Gastroesophageal sphincter (tissue), 4 donors: ENCODE measurements at regions not wholly inside any gene's neighbourhood (a gene's known extent, or its start where the extent isn't known, plus 50 kb on each side); places are given as distances from the start of the nearest gene placed in this dataset.

Experiments
- ATAC-seq: fragments of 150-250 bp; one replicate; pipeline ENCODE4 v1.9.1; 2016; ENCODE audit warnings: mild to moderate bottlenecking, moderate library complexity
- H3K27ac ChIP-seq, 4 donors: fragments of 200-600 bp; sonication (generic) in 3 of 4; 1 replicate in 3 of 4; 2 replicates in 1 of 4; pipeline ENCODE4 v1.5.1; 2016 to 2019
- H3K27me3 ChIP-seq: fragments of 200-600 bp; sonication (generic); one replicate; pipeline ENCODE4 v1.5.1; 2019
- H3K36me3 ChIP-seq, 2 donors: fragments of 200-600 bp; sonication (generic); one replicate each; pipeline ENCODE4 v1.5.1; 2019; ENCODE audit warnings: control low read depth in 1 of 2
- H3K4me1 ChIP-seq, 3 donors: fragments of 200-600 bp; sonication (generic); 1 replicate in 2 of 3; 2 replicates in 1 of 3; pipeline ENCODE4 v1.5.1; 2016 to 2019; ENCODE audit warnings: control low read depth in 2 of 3
- H3K4me3 ChIP-seq, 2 donors: fragments of 200-600 bp; sonication (generic); one replicate each; pipeline ENCODE4 v1.5.1; 2019; ENCODE audit warnings: mild to moderate bottlenecking in 1 of 2, moderate library complexity in 1 of 2
- H3K9me3 ChIP-seq, 3 donors: fragments of 200-600 bp; sonication (generic); one replicate each; pipeline ENCODE4 v1.5.1; 2017 to 2019; ENCODE audit warnings: control low read depth in 2 of 3
- EP300 ChIP-seq: sonication (generic); formaldehyde crosslinking; IDR thresholded peaks from one replicate; pipeline ENCODE4 v1.6.1; 2017; ENCODE audit warnings: antibody characterized with exemption, mild to moderate bottlenecking
- POLR2A ChIP-seq, 2 donors: fragments of 450-650 bp; IDR thresholded peaks; one replicate each; pipeline ENCODE4 v1.6.1; 2017; ENCODE audit warnings: antibody characterized with exemption in 2 of 2, mild to moderate bottlenecking in 2 of 2, moderate library complexity in 1 of 2
- POLR2AphosphoS5 ChIP-seq: sonication (generic); formaldehyde crosslinking; IDR thresholded peaks from one replicate; pipeline ENCODE4 v1.6.1; 2017; ENCODE audit warnings: antibody characterized with exemption
- WGBS, 2 donors: methylation state at CpG; one replicate each; pipeline ENCODE4 v1.1.5; 2018; ENCODE audit warnings: low coverage in 1 of 2; 5-methylcytosine and 5-hydroxymethylcytosine counted together
- TF ChIP-seq, protein P1 (sequence below), 4 experiments: fragments of 200-600 bp in 2 of 4; fragments of 450-650 bp in 2 of 4; sonication (generic) in 1 of 4; IDR thresholded peaks; one replicate each; pipeline ENCODE4 v1.5.1; 2017 to 2019; ENCODE audit warnings: antibody characterized with exemption in 4 of 4, mild to moderate bottlenecking in 2 of 4, moderate library complexity in 2 of 4

DNA sequence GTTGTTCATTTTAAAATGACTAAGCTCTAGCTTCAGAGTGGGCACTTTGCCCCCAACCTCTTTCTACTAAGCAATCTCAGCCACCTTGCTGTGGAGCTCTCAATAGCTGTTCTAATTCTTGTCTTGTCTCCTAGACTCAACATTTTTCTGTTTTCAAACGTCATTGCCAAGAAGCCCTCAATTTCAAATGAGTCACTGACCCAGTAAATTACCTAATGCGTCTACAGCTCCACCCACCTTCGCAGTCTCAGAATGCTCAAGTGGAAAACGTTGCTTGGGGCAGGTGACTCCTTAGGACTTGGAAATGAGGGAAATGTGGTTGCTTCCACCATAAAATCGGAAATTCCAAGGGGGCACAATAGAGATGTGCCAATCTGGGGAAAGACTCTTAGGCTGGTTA, 59.0 kb downstream of the ING2 start:
- WGBS, 2 donors = 48 to 64% methylated on average over 4 to 5 of the region's 5 CpGs
- Histone ChIP-seq H3K4me3 (no peak overlapping the region), H3K27ac (no peak overlapping the region), H3K9me3 (no peaks in the 10 kb centered on the region), H3K4me1 (no peaks in the 10 kb centered on the region), H3K36me3 (no peaks in the 10 kb centered on the region), H3K27me3 (no peaks in the 10 kb centered on the region)
- TF ChIP-seq, protein P1, sequence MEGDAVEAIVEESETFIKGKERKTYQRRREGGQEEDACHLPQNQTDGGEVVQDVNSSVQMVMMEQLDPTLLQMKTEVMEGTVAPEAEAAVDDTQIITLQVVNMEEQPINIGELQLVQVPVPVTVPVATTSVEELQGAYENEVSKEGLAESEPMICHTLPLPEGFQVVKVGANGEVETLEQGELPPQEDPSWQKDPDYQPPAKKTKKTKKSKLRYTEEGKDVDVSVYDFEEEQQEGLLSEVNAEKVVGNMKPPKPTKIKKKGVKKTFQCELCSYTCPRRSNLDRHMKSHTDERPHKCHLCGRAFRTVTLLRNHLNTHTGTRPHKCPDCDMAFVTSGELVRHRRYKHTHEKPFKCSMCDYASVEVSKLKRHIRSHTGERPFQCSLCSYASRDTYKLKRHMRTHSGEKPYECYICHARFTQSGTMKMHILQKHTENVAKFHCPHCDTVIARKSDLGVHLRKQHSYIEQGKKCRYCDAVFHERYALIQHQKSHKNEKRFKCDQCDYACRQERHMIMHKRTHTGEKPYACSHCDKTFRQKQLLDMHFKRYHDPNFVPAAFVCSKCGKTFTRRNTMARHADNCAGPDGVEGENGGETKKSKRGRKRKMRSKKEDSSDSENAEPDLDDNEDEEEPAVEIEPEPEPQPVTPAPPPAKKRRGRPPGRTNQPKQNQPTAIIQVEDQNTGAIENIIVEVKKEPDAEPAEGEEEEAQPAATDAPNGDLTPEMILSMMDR (IDR thresholded peaks at IDR 0.05) = no peak
- TF ChIP-seq POLR2AphosphoS5 (no peak), POLR2A (IDR thresholded peaks at IDR 0.05) (no peak), EP300 (no peak)
- ATAC-seq = peak; percentile 83

GRCh38 chr4:183571350-183571941, 66.6 kb downstream of the ING2 start:
- ATAC-seq = peak; percentile 60
- TF ChIP-seq POLR2AphosphoS5 = no peak
- TF ChIP-seq EP300 = no peak
- H3K4me3 ChIP-seq = no peak overlapping the region
- H3K36me3 ChIP-seq = no peaks in the 10 kb centered on the region
- peaks cover 0 to 14% (median 4%) of the 10 kb centered on the region in 3 donors for H3K4me1 ChIP-seq
- 8 to 32% methylated on average over 2 to 5 of the region's 10 CpGs for WGBS, 2 donors
- no peak overlapping the region for H3K27ac ChIP-seq
- H3K27me3 ChIP-seq = no peaks in the 10 kb centered on the region
- H3K9me3 ChIP-seq = peaks cover 0 to 3% (median 0%) of the 10 kb centered on the region in 3 donors

- Histone ChIP-seq H3K4me3 (no peak overlapping the region), H3K36me3 (no peaks in the 10 kb centered on the region), H3K27ac (no peak overlapping the region), H3K9me3 (peaks cover 0 to 10% (median 0%) of the 10 kb centered on the region in 3 donors), H3K27me3 (no peaks in the 10 kb centered on the region), H3K4me1 (peaks cover 0 to 4% (median 0%) of the 10 kb centered on the region in 3 donors)
- TF ChIP-seq, protein P1 (IDR thresholded peaks at IDR 0.05) = no peak
- TF ChIP-seq POLR2A (IDR thresholded peaks at IDR 0.05) (no peak), POLR2AphosphoS5 (no peak), EP300 (no peak)
- 72 to 79% methylated on average over 6 of the region's 6 CpGs for WGBS, 2 donors
- ATAC-seq = no peak
These were observed 72.0 kb downstream of the ING2 start for GRCh38 chr4:183576701-183577404.

- no peaks in the 10 kb centered on the region for H3K4me1 ChIP-seq
- WGBS, 2 donors = 67 to 83% methylated on average over 2 to 3 of the region's 3 CpGs
- ATAC-seq = no peak
- H3K27ac ChIP-seq = no peak overlapping the region
- no peaks in the 10 kb centered on the region for H3K36me3 ChIP-seq
- H3K27me3 ChIP-seq = no peaks in the 10 kb centered on the region
- no peak overlapping the region for H3K4me3 ChIP-seq
- no peak for TF ChIP-seq EP300
- no peak for TF ChIP-seq POLR2AphosphoS5
- TF ChIP-seq, protein P1 (IDR thresholded peaks at IDR 0.05) = no peak
- no peak for TF ChIP-seq POLR2A (IDR thresholded peaks at IDR 0.05)
- H3K9me3 ChIP-seq = peaks cover 0 to 7% (median 0%) of the 10 kb centered on the region in 3 donors
These were observed 75.5 kb downstream of the ING2 start for GRCh38 chr4:183580370-183580769.

GRCh38 chr4:183580849-183581248, 76.0 kb downstream of the ING2 start:
- Histone ChIP-seq H3K4me1 (no peaks in the 10 kb centered on the region), H3K9me3 (peaks cover 0 to 7% (median 0%) of the 10 kb centered on the region in 3 donors), H3K4me3 (no peak overlapping the region), H3K27ac (no peak overlapping the region), H3K36me3 (no peaks in the 10 kb centered on the region), H3K27me3 (no peaks in the 10 kb centered on the region)
- no peak for ATAC-seq
- TF ChIP-seq, protein P1 (IDR thresholded peaks at IDR 0.05) = no peak
- TF ChIP-seq POLR2A (IDR thresholded peaks at IDR 0.05) (no peak), POLR2AphosphoS5 (no peak), EP300 (no peak)
